ENCODE measurements at regions not wholly inside any gene's neighbourhood (a gene's known extent, or its start where the extent isn't known, plus 50 kb on each side); places are given as distances from the start of the nearest gene placed in this dataset.

- TF ChIP-seq CTCF (IDR thresholded peaks at IDR 0.05) (no peak), EP300 (IDR thresholded peaks at IDR 0.05) (no peak), POLR2A (IDR thresholded peaks at IDR 0.05; ENCODE audit: low read length) (no peak), FOXS1 (CRISPR knock-in tag; IDR thresholded peaks at IDR 0.05) (no peak), MAX (IDR thresholded peaks at IDR 0.05) (no peak), JUN (IDR thresholded peaks at IDR 0.05) (no peak), HMGXB4 (CRISPR knock-in tag; IDR thresholded peaks at IDR 0.05; ENCODE audit: borderline replicate concordance) (no peak), TP53 (CRISPR knock-in tag; IDR thresholded peaks at IDR 0.05) (no peak)
Measured at GRCh38 chr12:89135976-89136634, 216.2 kb downstream of the DUSP6 start.
